Left cardiac atrium (tissue), 4 donors: ENCODE measurements at regions not wholly inside any gene's neighbourhood (a gene's known extent, or its start where the extent isn't known, plus 50 kb on each side); places are given as distances from the start of the nearest gene placed in this dataset.

Source experiments
- ATAC-seq, 2 donors: fragments of 200-7000 bp; cut with Tn5 transposase; one replicate each; pipeline ENCODE4 v1.9.1; 2020; ENCODE audit warnings: mild to moderate bottlenecking in 2 of 2, moderate library complexity in 2 of 2
- DNase-seq: peaks from one replicate; pipeline ENCODE4 v3.0.0-alpha.2; 2020
- intact Hi-C, 2 donors: fragments of 100-400 bp; cut with DNase I; formaldehyde crosslinking; loops; one replicate each; pipeline versions ENCODE4 v1.14.1 to v1.15.1; 2022 to 2023
- donor health status: DM: no; HTN: yes; CAD: no.
- donor health status: DM: no; HTN: yes; CAD: no; lungs with severe emphysema.
- donor health status: DM: yes; HTN: yes; CAD: no.
- donor health status: Dilated cardiomyopathy.

DNA sequence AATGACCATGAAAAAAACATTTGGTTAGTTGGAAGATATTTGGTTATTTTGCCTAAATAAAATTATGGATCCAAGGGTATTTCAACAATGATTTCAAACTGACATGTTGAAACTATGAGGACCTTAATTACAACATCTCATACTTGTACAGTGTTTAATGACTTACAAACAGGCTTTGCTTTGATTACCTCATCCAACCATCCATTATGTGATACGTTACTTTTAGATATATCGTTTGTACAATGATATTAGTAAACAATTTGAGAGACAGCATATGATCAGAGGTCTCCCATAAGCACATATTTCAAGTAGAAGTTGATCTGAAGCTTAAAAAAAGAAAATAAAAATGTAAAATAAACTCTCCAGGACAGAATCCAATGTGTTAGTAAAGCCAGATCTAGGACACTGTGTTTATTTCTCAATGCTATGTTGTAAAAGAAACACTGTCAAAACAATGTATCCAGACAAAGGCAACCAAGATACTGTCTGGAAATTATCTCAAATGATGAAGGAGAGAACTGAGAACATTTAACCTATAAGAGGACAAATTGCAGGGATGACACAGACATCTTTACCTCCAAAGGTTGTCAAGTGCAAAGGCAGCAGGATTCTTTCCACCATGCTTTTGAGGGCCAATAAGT lies 116.0 kb upstream of the TARS1 start:
- ATAC-seq (no peak), DNase-seq (no peak)
- intact Hi-C loops, result no loop called here

- ATAC-seq, result no peak
- no peak for DNase-seq
- intact Hi-C loops, result no loop called here
Observed at GRCh38 chr5:33328818-33329217, 111.9 kb upstream of the TARS1 start.

- DNase-seq, result no peak
- no peak for ATAC-seq
- intact Hi-C loops, result no loop called here
Observed at GRCh38 chr5:33329891-33330290, 110.9 kb upstream of the TARS1 start.

GRCh38 chr5:33330426-33330825 lies 110.3 kb upstream of the TARS1 start:
- ATAC-seq, result no peak
- intact Hi-C loops, result no loop called here
- DNase-seq, result no peak

- intact Hi-C loops, result no loop called here
- ATAC-seq, result no peak
- no peak for DNase-seq
Observed at GRCh38 chr5:33330992-33331391, 109.8 kb upstream of the TARS1 start.

DNA sequence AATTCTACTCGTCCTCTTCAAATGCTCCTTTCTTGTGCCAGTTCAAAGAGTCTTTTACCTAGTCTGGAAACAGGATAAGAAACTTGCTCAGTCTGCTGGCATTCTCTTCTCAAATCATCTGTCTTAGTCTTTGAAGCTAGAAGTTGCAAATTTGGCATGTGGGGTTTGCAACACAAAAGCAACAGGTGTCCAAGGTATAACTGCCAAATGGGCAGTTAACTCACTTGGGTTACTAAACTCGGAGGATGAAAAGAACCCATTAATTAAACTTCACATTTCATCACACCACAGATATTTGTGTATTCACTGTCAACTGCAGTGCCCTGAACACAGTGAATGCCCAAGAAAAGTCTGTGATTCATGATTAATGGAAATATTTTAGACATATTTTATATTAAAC lies 108.0 kb upstream of the TARS1 start:
- DNase-seq, result no peak
- ATAC-seq, result no peak
- intact Hi-C loops, result no loop called here

DNA sequence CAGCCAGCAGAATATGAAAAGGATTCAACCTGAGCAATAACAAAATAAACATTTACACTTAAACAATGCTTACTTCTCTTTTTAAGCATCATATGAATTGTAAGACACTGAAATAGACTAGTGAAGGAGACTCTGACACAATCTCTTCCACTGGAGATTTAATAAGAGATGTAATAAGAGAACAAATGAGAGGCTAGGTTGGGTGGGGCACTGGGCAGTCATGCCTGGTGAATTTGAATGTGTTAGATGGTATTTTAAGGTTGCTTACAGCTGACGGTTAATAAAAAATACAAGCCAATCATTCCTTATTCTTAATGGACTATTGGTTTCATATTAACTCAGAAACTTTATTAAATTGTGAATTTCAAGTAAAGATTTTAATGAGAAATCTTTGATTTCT lies 105.9 kb upstream of the TARS1 start:
- intact Hi-C loops, result no loop called here
- ATAC-seq (no peak), DNase-seq (no peak)

DNA sequence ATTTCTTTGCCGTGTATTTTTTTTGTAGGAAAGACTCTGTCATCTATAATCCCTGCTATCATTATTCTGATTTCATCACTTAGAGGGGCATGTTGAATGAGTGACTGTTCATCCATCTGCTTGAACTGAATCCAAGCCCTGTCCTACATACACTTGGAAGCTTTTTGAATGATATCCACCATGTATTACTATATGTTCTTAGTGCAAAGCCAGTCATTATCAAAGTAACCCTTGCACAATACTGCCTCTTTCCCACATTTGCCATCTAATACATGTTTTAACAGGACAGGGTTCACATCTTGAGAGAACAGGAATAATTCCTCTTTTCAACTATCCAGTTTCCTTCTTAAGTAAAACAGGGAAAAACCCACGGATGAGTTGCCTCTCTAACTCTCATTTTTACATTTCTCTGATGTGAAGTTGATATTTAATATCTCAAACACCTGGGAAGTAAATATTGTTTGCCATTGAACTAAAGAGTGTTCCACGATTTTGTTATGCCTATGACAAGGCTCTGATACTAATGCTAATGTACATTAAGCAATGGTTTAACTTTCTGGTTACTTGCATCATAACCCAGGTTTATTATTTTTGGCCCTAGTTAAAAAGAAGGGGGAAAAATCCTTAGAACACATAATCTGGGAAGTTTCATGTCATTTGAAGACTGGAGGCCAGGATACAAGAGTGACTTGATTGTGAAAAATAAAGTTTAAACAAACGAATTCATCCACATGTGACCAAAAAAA lies 103.7 kb upstream of the TARS1 start:
- no peak for DNase-seq
- no peak for ATAC-seq
- intact Hi-C loops, result no loop called here

- ATAC-seq (no peak), DNase-seq (no peak)
- intact Hi-C loops, result no loop called here
Observed at GRCh38 chr5:33337637-33337992, 103.2 kb upstream of the TARS1 start.

DNA sequence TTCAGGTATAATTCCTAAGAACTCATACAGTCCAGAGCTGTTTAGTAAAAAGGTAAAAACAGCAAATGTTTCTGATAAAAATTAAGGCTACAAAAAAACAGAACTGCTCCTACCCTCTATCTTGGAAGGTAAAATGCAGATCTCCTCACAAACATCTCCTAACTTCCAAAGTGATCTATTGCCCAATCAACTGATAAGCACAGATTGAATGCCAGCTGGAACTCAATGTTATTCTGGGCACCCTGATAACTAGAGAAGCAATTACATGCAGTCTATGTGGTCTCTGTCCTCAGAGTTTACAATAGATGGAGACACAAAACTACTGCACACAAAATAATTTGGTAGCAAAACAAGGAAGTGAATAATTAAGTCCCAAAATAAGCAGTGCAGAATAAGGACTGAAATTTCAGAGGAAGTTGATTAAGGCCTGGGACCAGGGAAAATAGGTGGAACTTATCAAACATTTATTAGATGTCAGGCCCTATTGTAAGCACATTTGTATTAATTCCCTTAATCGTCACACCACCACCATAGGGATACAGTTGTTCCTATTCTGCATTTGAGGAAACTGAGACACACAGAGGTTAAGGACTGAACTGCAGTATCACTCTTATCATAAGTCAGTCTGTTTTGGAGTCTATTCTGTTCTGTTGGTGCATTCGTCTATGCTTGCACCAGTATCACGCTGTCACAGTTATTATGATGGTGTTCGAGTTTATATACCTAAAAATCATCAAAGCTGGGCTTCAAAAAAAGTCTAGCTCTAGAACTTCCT lies 102.2 kb upstream of the TARS1 start:
- peak in 1 of 2 donors; percentile 33 for ATAC-seq
- intact Hi-C loops, result no loop called here
- DNase-seq, result no peak

DNA sequence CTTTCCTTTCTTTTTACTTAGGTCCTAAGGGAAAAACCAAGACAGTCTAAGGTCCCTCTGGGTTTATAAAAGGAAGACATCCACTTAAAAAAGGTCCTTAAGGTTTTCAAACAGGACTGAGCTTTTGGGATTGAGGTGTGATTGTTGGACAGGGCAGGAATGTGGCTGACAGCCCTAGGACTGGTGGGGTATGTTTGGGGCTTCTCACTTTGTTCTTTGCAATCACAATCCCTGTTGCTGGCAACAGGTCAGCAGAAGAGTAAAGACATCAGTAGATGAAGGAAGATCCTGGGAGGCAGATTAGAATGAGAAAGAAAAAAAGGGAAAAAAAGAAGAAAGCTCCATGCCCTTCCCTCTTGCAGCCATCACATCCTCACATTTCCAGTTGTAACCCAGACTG lies 101.4 kb upstream of the TARS1 start:
- intact Hi-C loops, result no loop called here
- ATAC-seq, result no peak
- DNase-seq, result no peak

DNA sequence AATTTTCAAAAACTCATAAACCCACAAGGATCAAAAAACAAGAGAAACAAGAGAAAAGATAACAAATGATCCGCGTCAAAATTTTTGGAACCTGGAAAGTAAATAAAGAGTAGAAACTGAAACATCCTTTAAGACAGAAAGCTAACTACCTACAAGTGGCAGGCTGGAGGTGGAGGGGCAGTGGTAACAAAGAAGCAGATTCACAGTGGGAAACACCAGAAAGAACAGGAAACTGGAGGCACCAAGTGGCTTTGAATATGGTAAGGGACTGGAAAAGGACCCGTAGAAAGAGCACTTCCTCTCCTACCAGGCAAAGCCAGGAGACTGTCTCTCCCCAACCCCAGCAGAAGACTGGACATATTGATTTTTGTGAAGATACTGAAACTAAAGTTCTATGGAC lies 100.6 kb upstream of the TARS1 start:
- intact Hi-C loops, result no loop called here
- ATAC-seq (no peak), DNase-seq (no peak)

- intact Hi-C loops, result no loop called here
- ATAC-seq (no peak), DNase-seq (no peak)
Observed at GRCh38 chr5:33341351-33341750, 99.4 kb upstream of the TARS1 start.

DNA sequence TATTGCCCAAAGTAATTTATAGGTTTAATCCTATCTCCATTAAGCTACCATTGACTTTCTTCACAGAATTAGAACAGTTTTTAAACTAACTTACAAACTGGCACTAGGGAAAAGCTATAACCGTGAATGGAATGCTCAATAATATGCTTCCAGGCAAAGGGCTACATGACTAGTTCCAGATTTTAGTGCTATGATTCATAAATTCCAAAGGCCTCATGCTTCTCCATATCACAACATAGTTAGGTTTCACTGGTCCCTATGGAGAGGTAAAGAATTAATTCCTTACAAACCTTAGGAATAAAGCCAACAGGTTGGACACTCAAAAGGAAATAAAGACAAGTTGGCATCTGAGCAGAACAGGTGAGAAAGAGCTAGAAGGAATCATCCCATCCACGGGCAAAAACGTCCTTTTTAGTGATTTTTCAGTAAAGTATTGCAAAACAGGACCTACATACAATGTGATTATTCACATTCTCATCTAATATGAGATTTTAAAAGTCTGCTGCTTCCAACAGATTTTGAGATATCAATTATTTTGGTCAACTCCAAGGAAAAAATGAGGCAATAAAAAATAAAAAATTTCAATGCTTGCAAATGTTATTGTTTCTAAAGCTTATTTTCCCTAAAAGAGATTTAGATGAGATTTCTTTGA lies 97.0 kb upstream of the TARS1 start:
- DNase-seq, result no peak
- intact Hi-C loops, result no loop called here
- peak; percentile 30 to 64 for ATAC-seq

GRCh38 chr5:33346534-33346933 lies 94.2 kb upstream of the TARS1 start:
- no peak for DNase-seq
- ATAC-seq, result no peak
- intact Hi-C loops, result no loop called here

DNA sequence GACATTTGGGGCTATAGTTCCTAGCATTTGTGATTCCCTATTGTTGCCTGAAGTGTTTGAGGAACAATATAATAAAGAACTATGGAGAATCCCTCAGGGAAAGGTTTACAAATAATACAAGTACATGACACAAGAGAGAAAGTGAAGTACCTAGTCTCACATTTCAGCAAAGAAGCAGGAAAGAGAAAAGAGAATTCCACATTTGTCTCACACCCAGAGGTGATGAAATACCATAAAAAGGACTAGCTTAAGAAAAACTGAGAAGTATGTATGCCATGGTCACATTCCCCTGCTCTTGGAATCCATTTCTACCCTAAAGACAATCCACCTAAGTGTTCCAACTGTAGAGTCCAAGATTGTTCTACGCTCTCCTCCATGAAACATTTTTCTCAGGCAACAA lies 79.0 kb upstream of the TARS1 start:
- intact Hi-C loops, result no loop called here
- DNase-seq, result no peak
- ATAC-seq, result no peak

- ATAC-seq (peak; percentile 75 to 77), DNase-seq (peak; percentile 55)
- intact Hi-C loops, result no loop called here
Observed at GRCh38 chr5:33362915-33363314, 77.8 kb upstream of the TARS1 start.

- no peak for DNase-seq
Observed at GRCh38 chr5:33363537-33363936, 77.2 kb upstream of the TARS1 start.

GRCh38 chr5:33364406-33364805 lies 76.4 kb upstream of the TARS1 start:
- intact Hi-C loops, result no loop called here
- ATAC-seq, result peak in 1 of 2 donors; percentile 33

More at GRCh38 chr5:33363537-33363936, 77.2 kb upstream of the TARS1 start:
- ATAC-seq, result peak in 1 of 2 donors; percentile 62
- intact Hi-C loops, result no loop called here

DNA sequence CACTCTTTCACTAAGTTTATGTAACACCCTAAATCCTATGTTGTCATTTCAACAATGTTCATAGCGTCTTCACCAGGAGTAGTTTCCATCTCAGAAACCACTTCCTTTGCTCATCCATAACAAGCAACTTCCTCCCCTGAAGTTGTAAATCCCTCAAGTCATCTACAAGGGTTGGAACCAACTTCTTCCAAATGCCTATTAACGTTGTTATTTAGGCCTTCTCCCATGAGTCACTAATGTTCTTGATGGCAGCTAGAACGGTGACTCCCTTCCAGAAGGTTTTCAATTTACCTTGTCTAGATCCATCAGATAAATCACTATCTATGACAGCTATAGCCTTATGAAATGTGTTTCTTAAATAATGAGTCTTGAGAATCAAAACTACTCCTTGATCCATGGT lies 73.3 kb upstream of the TARS1 start:
- no peak for ATAC-seq
- intact Hi-C loops, result no loop called here
- DNase-seq, result no peak

More at GRCh38 chr5:33364406-33364805, 76.4 kb upstream of the TARS1 start:
- no peak for DNase-seq
